DND-41 (cell line): ENCODE measurements at regions not wholly inside any gene's neighbourhood (a gene's known extent, or its start where the extent isn't known, plus 50 kb on each side); places are given as distances from the start of the nearest gene placed in this dataset.

Experiments
- ATAC-seq: fragments of 200-7000 bp; cut with Tn5 transposase; 3 replicates; pipeline ENCODE4 v1.9.1; 2021; ENCODE audit warnings: low read depth; ENCODE audit not compliant: insufficient read depth
- DNase-seq: peaks from one replicate; pipeline ENCODE4 v3.0.0-alpha.2; 2020
- H2AFZ ChIP-seq: 2 replicates; pipeline ENCODE4 v1.6.0; 2012; ENCODE audit warnings: low read depth, low read length
- H3K27ac ChIP-seq: 2 replicates; pipeline ENCODE4 v1.5.1; 2012; ENCODE audit warnings: low read length, inconsistent platforms
- H3K27me3 ChIP-seq: fragments of 200-600 bp; sonication (generic); 2 replicates; pipeline ENCODE4 v1.6.0; 2012; ENCODE audit warnings: low read length, mild to moderate bottlenecking, inconsistent platforms; ENCODE audit not compliant: insufficient read depth, poor library complexity
- H3K36me3 ChIP-seq: 2 replicates; pipeline ENCODE4 v1.5.1; 2012; ENCODE audit warnings: low read length, inconsistent platforms; ENCODE audit not compliant: insufficient read depth
- H3K4me1 ChIP-seq: 2 replicates; pipeline ENCODE4 v1.5.1; 2012; ENCODE audit warnings: mild to moderate bottlenecking, low read length; ENCODE audit not compliant: insufficient read depth
- H3K4me2 ChIP-seq: 2 replicates; pipeline ENCODE4 v1.6.0; 2012; ENCODE audit warnings: mild to moderate bottlenecking, moderate library complexity, low read length, inconsistent platforms; ENCODE audit not compliant: insufficient read depth
- H3K4me3 ChIP-seq, 2 experiments: fragments of 200-600 bp in 1 of 2; shearing (Covaris generic) in 1 of 2; 2 replicates each; pipeline ENCODE4 v1.5.1; 2012 to 2016; ENCODE audit warnings: inconsistent platforms in 2 of 2, low read length in 2 of 2, mild to moderate bottlenecking in 2 of 2, low read depth in 1 of 2, moderate library complexity in 1 of 2
- H3K79me2 ChIP-seq: 2 replicates; pipeline ENCODE4 v1.6.0; 2012; ENCODE audit warnings: low read length, inconsistent platforms; ENCODE audit not compliant: insufficient read depth
- H3K9ac ChIP-seq: 2 replicates; pipeline ENCODE4 v1.6.0; 2012; ENCODE audit warnings: low read depth, mild to moderate bottlenecking, inconsistent platforms, low read length, moderate library complexity
- H3K9me3 ChIP-seq: 2 replicates; pipeline ENCODE4 v1.5.1; 2012; ENCODE audit warnings: low read length, moderate library complexity, mild to moderate bottlenecking, inconsistent platforms; ENCODE audit not compliant: insufficient read depth, severe bottlenecking
- H4K20me1 ChIP-seq: 2 replicates; pipeline ENCODE4 v1.6.0; 2012; ENCODE audit warnings: low read length; ENCODE audit not compliant: insufficient read depth
- EZH2 ChIP-seq: IDR thresholded peaks from 3 replicates; pipeline ENCODE4 v1.6.1; 2012; ENCODE audit warnings: borderline replicate concordance, low read depth, mild to moderate bottlenecking, moderate library complexity, low read length, inconsistent platforms; ENCODE audit not compliant: severe bottlenecking
- TF ChIP-seq, protein P1 (sequence below): IDR thresholded peaks from 2 replicates; pipeline ENCODE4 v1.5.1; 2012; ENCODE audit warnings: borderline replicate concordance, low read length, moderate library complexity, mild to moderate bottlenecking; ENCODE audit not compliant: poor library complexity, severe bottlenecking; ENCODE audit errors: extremely low read depth

GRCh38 chr11:90845126-90845525, 622.3 kb upstream of the CHORDC1 start:
- no peak for ATAC-seq
- Histone ChIP-seq H3K9me3 (no peaks in the 10 kb centered on the region), H3K36me3 (no peaks in the 10 kb centered on the region), H3K9ac (no peak overlapping the region), H3K4me3 (no peak overlapping the region), H3K4me1 (no peaks in the 10 kb centered on the region), H3K27me3 (no peaks in the 10 kb centered on the region), H3K79me2 (no peaks in the 10 kb centered on the region), H3K27ac (no peak overlapping the region), H4K20me1 (no peaks in the 10 kb centered on the region), H2AFZ (no peak overlapping the region), H3K4me2 (no peak overlapping the region)
- TF ChIP-seq, protein P1, sequence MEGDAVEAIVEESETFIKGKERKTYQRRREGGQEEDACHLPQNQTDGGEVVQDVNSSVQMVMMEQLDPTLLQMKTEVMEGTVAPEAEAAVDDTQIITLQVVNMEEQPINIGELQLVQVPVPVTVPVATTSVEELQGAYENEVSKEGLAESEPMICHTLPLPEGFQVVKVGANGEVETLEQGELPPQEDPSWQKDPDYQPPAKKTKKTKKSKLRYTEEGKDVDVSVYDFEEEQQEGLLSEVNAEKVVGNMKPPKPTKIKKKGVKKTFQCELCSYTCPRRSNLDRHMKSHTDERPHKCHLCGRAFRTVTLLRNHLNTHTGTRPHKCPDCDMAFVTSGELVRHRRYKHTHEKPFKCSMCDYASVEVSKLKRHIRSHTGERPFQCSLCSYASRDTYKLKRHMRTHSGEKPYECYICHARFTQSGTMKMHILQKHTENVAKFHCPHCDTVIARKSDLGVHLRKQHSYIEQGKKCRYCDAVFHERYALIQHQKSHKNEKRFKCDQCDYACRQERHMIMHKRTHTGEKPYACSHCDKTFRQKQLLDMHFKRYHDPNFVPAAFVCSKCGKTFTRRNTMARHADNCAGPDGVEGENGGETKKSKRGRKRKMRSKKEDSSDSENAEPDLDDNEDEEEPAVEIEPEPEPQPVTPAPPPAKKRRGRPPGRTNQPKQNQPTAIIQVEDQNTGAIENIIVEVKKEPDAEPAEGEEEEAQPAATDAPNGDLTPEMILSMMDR: no peak
- no peak for TF ChIP-seq EZH2
- DNase-seq: no peak

GRCh38 chr11:90844041-90844440, 621.2 kb upstream of the CHORDC1 start:
- H2AFZ ChIP-seq: no peak overlapping the region
- H3K4me1 ChIP-seq: no peaks in the 10 kb centered on the region
- no peaks in the 10 kb centered on the region for H3K36me3 ChIP-seq
- no peak for ATAC-seq
- no peaks in the 10 kb centered on the region for H3K9me3 ChIP-seq
- TF ChIP-seq, protein P1: no peak
- no peak for TF ChIP-seq EZH2
- H3K79me2 ChIP-seq: no peaks in the 10 kb centered on the region
- H3K4me3 ChIP-seq: no peak overlapping the region
- no peak for DNase-seq
- no peak overlapping the region for H3K27ac ChIP-seq
- no peak overlapping the region for H3K9ac ChIP-seq
- H4K20me1 ChIP-seq: no peaks in the 10 kb centered on the region
- no peak overlapping the region for H3K4me2 ChIP-seq
- no peaks in the 10 kb centered on the region for H3K27me3 ChIP-seq

DNA sequence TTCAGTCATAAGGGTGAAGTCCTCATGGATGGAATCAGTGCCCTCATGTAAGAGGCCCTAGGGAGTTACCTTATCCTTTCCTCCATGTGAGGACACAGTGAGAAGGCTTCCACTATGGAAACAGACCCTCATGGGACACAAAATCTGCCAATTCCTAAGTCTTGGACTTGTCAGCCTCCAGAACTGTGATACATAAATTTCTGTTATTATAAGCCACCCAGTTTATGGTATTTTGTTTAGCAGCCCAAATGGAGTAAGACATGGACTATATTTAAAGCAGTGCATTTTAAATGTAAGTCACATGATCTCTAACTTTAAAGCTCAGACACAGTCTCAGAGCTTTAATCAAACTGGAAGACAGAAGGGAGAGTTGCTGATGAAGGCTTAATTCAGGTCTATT, 619.8 kb upstream of the CHORDC1 start:
- no peak for DNase-seq
- Histone ChIP-seq H2AFZ (no peak overlapping the region), H3K36me3 (no peaks in the 10 kb centered on the region), H3K9ac (no peak overlapping the region), H3K4me1 (no peaks in the 10 kb centered on the region), H3K9me3 (no peaks in the 10 kb centered on the region), H3K27ac (no peak overlapping the region), H3K79me2 (no peaks in the 10 kb centered on the region), H3K4me3 (no peak overlapping the region), H3K4me2 (no peak overlapping the region), H4K20me1 (no peaks in the 10 kb centered on the region), H3K27me3 (no peaks in the 10 kb centered on the region)
- ATAC-seq: no peak
- TF ChIP-seq, protein P1: no peak
- TF ChIP-seq EZH2: no peak

DNA sequence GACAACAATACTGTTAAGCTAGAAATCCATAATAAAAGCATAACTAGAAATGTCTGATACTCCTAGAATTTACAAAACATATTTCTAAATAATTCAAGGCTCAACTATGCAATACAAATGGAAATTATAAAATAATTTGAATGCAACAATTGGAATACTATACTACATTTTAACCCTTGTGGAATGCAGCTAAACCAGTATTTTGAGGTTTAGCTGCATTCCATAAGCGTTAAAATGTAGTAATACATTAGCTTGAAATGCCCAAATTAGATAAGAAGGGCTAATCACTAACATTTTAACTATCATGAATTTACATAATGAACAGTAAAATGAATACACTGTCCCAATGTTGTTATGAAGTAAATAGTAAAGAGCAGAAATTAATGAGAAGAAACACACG, 617.2 kb upstream of the CHORDC1 start:
- Histone ChIP-seq H3K27ac (no peak overlapping the region), H3K4me3 (no peak overlapping the region), H3K9ac (no peak overlapping the region), H2AFZ (no peak overlapping the region), H3K4me1 (no peaks in the 10 kb centered on the region), H3K4me2 (no peak overlapping the region), H4K20me1 (no peaks in the 10 kb centered on the region), H3K27me3 (no peaks in the 10 kb centered on the region), H3K36me3 (no peaks in the 10 kb centered on the region), H3K9me3 (no peaks in the 10 kb centered on the region), H3K79me2 (no peaks in the 10 kb centered on the region)
- TF ChIP-seq, protein P1: no peak
- TF ChIP-seq EZH2: no peak
- DNase-seq (no peak), ATAC-seq (no peak)
